Thyroid gland (tissue), 4 donors: ENCODE measurements at regions not wholly inside any gene's neighbourhood (a gene's known extent, or its start where the extent isn't known, plus 50 kb on each side); places are given as distances from the start of the nearest gene placed in this dataset.

Experiments
- CTCF ChIP-seq, 6 experiments: fragments of 200-600 bp in 3 of 6; fragments of 450-650 bp in 3 of 6; sonication (generic) in 3 of 6; IDR thresholded peaks; one replicate each; pipeline ENCODE4 v1.5.1; 2016 to 2019; ENCODE audit warnings: antibody characterized with exemption in 6 of 6, mild to moderate bottlenecking in 2 of 6, inconsistent platforms in 1 of 6, moderate library complexity in 1 of 6
- POLR2A ChIP-seq, 2 donors: fragments of 450-650 bp; IDR thresholded peaks; one replicate each; pipeline ENCODE4 v1.6.1; 2017; ENCODE audit warnings: antibody characterized with exemption in 2 of 2, mild to moderate bottlenecking in 2 of 2, moderate library complexity in 1 of 2

- TF ChIP-seq POLR2A (IDR thresholded peaks at IDR 0.05) (no peak), CTCF (IDR thresholded peaks at IDR 0.05) (no peak)
Measured at GRCh38 chr13:44063881-44064280, 184.2 kb downstream of the LACC1 start.
